Right atrium auricular region (tissue), 2 donors: ENCODE measurements at regions not wholly inside any gene's neighbourhood (a gene's known extent, or its start where the extent isn't known, plus 50 kb on each side); places are given as distances from the start of the nearest gene placed in this dataset.

Experiments
- DNase-seq: peaks from one replicate; pipeline ENCODE4 v3.0.0-alpha.2; 2019; ENCODE audit warnings: low spot score
- H3K27ac ChIP-seq, 2 donors: fragments of 200-600 bp; sonication (generic); 1 replicate in 1 of 2; 2 replicates in 1 of 2; pipeline ENCODE4 v1.5.1; 2016 to 2019
- H3K27me3 ChIP-seq, 2 donors: fragments of 200-600 bp; sonication (generic); one replicate each; pipeline versions ENCODE4 v1.5.1 to v1.6.0; 2017 to 2019
- H3K36me3 ChIP-seq: fragments of 200-600 bp; sonication (generic); one replicate; pipeline ENCODE4 v1.5.1; 2016
- H3K4me1 ChIP-seq, 2 donors: fragments of 200-600 bp; sonication (generic); one replicate each; pipeline versions ENCODE4 v1.5.1 to v1.6.0; 2017 to 2019
- H3K4me3 ChIP-seq, 2 donors: fragments of 200-600 bp; sonication (generic); 1 replicate in 1 of 2; 2 replicates in 1 of 2; pipeline ENCODE4 v1.5.1; 2017 to 2019; ENCODE audit warnings: mild to moderate bottlenecking in 1 of 2, moderate library complexity in 1 of 2
- H3K9me3 ChIP-seq, 2 donors: fragments of 200-600 bp; sonication (generic); one replicate each; pipeline ENCODE4 v1.5.1; 2019
- TF ChIP-seq, protein P1 (sequence below), 2 donors: fragments of 200-600 bp; sonication (generic); IDR thresholded peaks; one replicate each; pipeline ENCODE4 v1.5.1; 2019; ENCODE audit warnings: antibody characterized with exemption in 2 of 2

DNA sequence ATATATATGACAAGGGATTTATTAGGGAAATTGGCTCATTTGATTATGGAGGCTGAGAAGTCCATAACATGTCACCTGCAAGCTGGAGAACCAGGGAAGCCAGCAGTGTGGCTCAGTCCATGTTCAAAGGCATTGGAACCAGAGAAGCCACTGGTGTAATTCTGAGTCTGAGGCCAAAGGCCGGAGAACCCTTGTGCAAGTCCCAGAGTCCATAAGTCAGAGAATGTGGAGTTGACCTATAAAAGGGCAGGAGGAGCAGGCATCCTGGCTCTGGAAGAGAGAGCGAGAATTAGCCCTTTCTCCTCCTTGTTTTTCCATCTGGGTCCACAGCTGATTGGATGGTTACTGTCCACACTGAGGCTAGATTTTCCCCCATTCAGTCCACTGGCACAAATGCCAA lies 319.8 kb downstream of the IGSF11 start:
- H3K27ac ChIP-seq = no peak overlapping the region
- no peaks in the 10 kb centered on the region for H3K36me3 ChIP-seq
- H3K4me1 ChIP-seq = no peaks in the 10 kb centered on the region
- H3K4me3 ChIP-seq = no peak overlapping the region
- TF ChIP-seq, protein P1, sequence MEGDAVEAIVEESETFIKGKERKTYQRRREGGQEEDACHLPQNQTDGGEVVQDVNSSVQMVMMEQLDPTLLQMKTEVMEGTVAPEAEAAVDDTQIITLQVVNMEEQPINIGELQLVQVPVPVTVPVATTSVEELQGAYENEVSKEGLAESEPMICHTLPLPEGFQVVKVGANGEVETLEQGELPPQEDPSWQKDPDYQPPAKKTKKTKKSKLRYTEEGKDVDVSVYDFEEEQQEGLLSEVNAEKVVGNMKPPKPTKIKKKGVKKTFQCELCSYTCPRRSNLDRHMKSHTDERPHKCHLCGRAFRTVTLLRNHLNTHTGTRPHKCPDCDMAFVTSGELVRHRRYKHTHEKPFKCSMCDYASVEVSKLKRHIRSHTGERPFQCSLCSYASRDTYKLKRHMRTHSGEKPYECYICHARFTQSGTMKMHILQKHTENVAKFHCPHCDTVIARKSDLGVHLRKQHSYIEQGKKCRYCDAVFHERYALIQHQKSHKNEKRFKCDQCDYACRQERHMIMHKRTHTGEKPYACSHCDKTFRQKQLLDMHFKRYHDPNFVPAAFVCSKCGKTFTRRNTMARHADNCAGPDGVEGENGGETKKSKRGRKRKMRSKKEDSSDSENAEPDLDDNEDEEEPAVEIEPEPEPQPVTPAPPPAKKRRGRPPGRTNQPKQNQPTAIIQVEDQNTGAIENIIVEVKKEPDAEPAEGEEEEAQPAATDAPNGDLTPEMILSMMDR (IDR thresholded peaks at IDR 0.05) = no peak
- no peak for DNase-seq
- H3K27me3 ChIP-seq = no peaks in the 10 kb centered on the region
- peaks cover 0 to 10% of the 10 kb centered on the region in 2 donors for H3K9me3 ChIP-seq

DNA sequence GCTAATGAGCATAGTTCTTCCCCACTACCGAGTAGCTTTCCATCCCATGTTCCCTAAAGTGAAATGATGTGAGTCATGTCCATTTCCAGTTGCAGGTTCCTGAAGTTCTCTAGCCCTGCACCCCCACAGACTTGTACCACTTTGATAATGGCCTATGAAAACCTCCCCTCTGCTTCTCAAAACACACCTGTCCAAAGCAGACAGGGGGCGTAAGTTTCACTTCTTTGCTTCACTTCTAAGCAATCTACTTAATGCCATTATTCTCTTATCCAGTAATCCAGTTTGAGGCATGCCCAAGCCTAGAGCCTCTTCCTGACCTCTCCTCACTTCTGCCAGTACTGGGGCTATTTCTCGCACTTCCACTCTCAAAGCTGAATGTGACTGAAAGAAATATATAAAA lies 305.1 kb downstream of the IGSF11 start:
- Histone ChIP-seq H3K9me3 (no peaks in the 10 kb centered on the region), H3K36me3 (no peaks in the 10 kb centered on the region), H3K27me3 (no peaks in the 10 kb centered on the region), H3K27ac (no peak overlapping the region), H3K4me3 (no peak overlapping the region), H3K4me1 (no peaks in the 10 kb centered on the region)
- TF ChIP-seq, protein P1 (IDR thresholded peaks at IDR 0.05) = no peak
- no peak for DNase-seq

DNA sequence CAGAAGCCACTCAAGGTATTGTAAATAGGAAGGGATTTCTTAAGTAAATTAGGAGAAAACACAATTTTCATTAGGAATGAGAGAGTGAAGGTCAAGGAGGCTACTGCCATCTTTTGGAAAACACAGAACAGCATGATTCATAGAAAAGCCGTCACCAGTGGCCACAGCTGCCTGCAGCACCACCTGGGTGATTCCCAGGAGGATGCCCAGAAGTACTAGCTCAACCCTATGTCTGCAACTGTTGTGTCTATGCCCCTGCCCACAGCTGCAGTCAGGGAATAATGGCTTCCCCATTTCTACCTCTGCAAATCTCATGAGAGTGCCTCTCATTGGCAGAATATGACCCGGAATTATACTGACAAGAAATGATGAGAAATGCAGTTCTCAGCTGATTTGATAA lies 300.0 kb downstream of the IGSF11 start:
- Histone ChIP-seq H3K36me3 (no peaks in the 10 kb centered on the region), H3K4me1 (no peaks in the 10 kb centered on the region), H3K27me3 (no peaks in the 10 kb centered on the region), H3K4me3 (no peak overlapping the region), H3K27ac (no peak overlapping the region), H3K9me3 (no peaks in the 10 kb centered on the region)
- TF ChIP-seq, protein P1 (IDR thresholded peaks at IDR 0.05) = no peak
- no peak for DNase-seq

GRCh38 chr3:118736107-118736506 lies 298.5 kb downstream of the IGSF11 start:
- no peaks in the 10 kb centered on the region for H3K36me3 ChIP-seq
- no peaks in the 10 kb centered on the region for H3K9me3 ChIP-seq
- H3K27ac ChIP-seq = no peak overlapping the region
- H3K4me1 ChIP-seq = no peaks in the 10 kb centered on the region
- DNase-seq = no peak
- TF ChIP-seq, protein P1 (IDR thresholded peaks at IDR 0.05) = no peak
- H3K27me3 ChIP-seq = no peaks in the 10 kb centered on the region
- H3K4me3 ChIP-seq = no peak overlapping the region

DNA sequence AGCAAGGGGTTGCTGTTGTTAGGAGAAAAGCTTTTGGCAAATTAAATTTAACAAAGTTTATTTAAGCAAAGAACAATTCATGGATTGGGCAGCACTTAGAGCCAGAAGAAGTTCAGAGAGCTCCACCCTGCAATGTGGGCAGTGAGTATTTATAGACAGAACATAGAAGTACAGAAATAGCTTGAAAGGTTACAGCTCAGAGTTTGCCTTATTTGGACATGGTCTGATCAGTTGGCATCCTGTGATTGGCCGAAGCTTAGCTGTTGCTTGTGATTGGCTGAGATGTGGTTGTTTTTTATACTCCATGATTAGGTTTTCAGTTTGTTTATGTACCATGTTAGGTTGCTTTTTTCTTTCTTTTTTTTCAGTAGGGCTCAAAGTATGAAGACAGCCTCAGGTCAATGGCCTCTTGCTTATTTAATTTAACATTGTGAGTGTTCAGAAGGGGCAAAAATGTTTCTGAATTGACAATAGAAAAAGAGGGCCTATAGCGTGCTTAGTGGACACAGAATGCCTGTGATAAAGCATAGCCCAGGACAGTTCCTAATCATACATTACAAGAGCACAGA lies 293.8 kb downstream of the IGSF11 start:
- no peaks in the 10 kb centered on the region for H3K4me1 ChIP-seq
- TF ChIP-seq, protein P1 (IDR thresholded peaks at IDR 0.05) = no peak
- no peaks in the 10 kb centered on the region for H3K36me3 ChIP-seq
- no peak overlapping the region for H3K27ac ChIP-seq
- H3K9me3 ChIP-seq = no peaks in the 10 kb centered on the region
- H3K27me3 ChIP-seq = no peaks in the 10 kb centered on the region
- DNase-seq = no peak
- H3K4me3 ChIP-seq = no peak overlapping the region

DNA sequence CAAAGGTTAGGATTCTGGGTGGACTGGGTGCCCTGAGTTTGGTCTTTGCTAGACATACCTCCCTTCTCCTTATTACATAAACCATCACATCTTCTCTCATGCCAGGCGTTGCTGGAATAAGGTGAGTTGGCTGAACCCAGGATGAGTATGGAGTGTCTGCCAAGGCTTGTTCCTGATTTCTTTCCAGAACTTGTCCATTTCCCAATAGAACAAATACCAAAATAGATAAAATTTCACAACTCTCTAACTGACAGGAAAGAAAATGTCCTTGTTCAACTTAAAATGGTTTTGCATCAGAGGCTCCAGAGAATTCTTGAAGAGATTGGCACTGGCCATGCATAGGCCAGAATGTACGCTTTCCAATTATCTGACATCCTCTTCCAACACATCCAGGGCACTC lies 291.9 kb downstream of the IGSF11 start:
- no peak overlapping the region for H3K27ac ChIP-seq
- no peaks in the 10 kb centered on the region for H3K9me3 ChIP-seq
- no peaks in the 10 kb centered on the region for H3K4me1 ChIP-seq
- H3K27me3 ChIP-seq = no peaks in the 10 kb centered on the region
- DNase-seq = no peak
- no peaks in the 10 kb centered on the region for H3K36me3 ChIP-seq
- H3K4me3 ChIP-seq = no peak overlapping the region
- TF ChIP-seq, protein P1 (IDR thresholded peaks at IDR 0.05) = no peak
